MM.1S (cell line): ENCODE measurements at regions not wholly inside any gene's neighbourhood (a gene's known extent, or its start where the extent isn't known, plus 50 kb on each side); places are given as distances from the start of the nearest gene placed in this dataset.

ENCODE experiments used
- DNase-seq: peaks from one replicate; pipeline ENCODE4 v3.0.0-alpha.2; 2015
- H2AFZ ChIP-seq: fragments of 300-600 bp; sonication (generic); 2 replicates; pipeline ENCODE4 v1.6.0; 2016; ENCODE audit warnings: antibody characterized with exemption, low read length
- H3F3A ChIP-seq: fragments of 300-600 bp; sonication (generic); 2 replicates; pipeline ENCODE4 v1.6.1; 2016; ENCODE audit warnings: mild to moderate bottlenecking, antibody characterized with exemption, low read length, moderate library complexity, mixed read lengths; ENCODE audit not compliant: insufficient read depth
- H3K27ac ChIP-seq: fragments of 300-600 bp; sonication (generic); 2 replicates; pipeline ENCODE4 v1.5.1; 2016; ENCODE audit warnings: mild to moderate bottlenecking, low read length
- H3K27me3 ChIP-seq: fragments of 300-600 bp; sonication (generic); replicated peaks from 2 replicates; pipeline ENCODE4 v1.6.0; 2016; ENCODE audit warnings: low read length; ENCODE audit not compliant: insufficient read depth
- H3K36me3 ChIP-seq: fragments of 300-600 bp; sonication (generic); replicated peaks from 2 replicates; pipeline ENCODE4 v1.6.1; 2016; ENCODE audit warnings: mild to moderate bottlenecking, low read length, mixed read lengths; ENCODE audit not compliant: insufficient read depth
- H3K4me1 ChIP-seq: fragments of 300-600 bp; sonication (generic); 2 replicates; pipeline ENCODE4 v1.6.1; 2016; ENCODE audit warnings: low read length, mixed read lengths
- H3K4me2 ChIP-seq: fragments of 300-600 bp; sonication (generic); 2 replicates; pipeline ENCODE4 v1.6.0; 2016; ENCODE audit warnings: low read depth, low read length
- H3K4me3 ChIP-seq: fragments of 300-600 bp; sonication (generic); 2 replicates; pipeline ENCODE4 v1.5.1; 2016; ENCODE audit warnings: low read length, mixed read lengths
- H3K79me2 ChIP-seq: fragments of 300-600 bp; sonication (generic); 2 replicates; pipeline ENCODE4 v1.6.1; 2016; ENCODE audit warnings: mixed run types, low read length, mixed read lengths
- H3K9ac ChIP-seq: fragments of 300-600 bp; sonication (generic); 2 replicates; pipeline ENCODE4 v1.6.1; 2016; ENCODE audit warnings: low read length, mixed read lengths
- H3K9me2 ChIP-seq: fragments of 300-600 bp; sonication (generic); replicated peaks from 2 replicates; pipeline ENCODE4 v1.6.1; 2016; ENCODE audit warnings: mild to moderate bottlenecking, low read length, mixed read lengths; ENCODE audit not compliant: insufficient read depth
- H3K9me3 ChIP-seq: fragments of 300-600 bp; sonication (generic); replicated peaks from 2 replicates; pipeline ENCODE4 v1.6.1; 2016; ENCODE audit warnings: mild to moderate bottlenecking, low read length, mixed read lengths; ENCODE audit not compliant: insufficient read depth
- H4K20me1 ChIP-seq: fragments of 300-600 bp; sonication (generic); 2 replicates; pipeline ENCODE4 v1.6.1; 2016; ENCODE audit warnings: mild to moderate bottlenecking, low read length, moderate library complexity, mixed read lengths; ENCODE audit not compliant: insufficient read depth
- EZH2 ChIP-seq: fragments of 300-600 bp; sonication (generic); optimal IDR thresholded peaks from 2 replicates; pipeline ENCODE3; 2017; ENCODE audit warnings: low read depth, mild to moderate bottlenecking, antibody characterized with exemption, low read length, mixed read lengths
- EZH2phosphoT487 ChIP-seq: fragments of 300-600 bp; sonication (generic); IDR thresholded peaks from 2 replicates; pipeline ENCODE4 v1.6.1; 2018; ENCODE audit warnings: antibody characterized with exemption, low read length
- TF ChIP-seq, protein P1 (sequence below): fragments of 300-600 bp; sonication (generic); IDR thresholded peaks from 2 replicates; pipeline ENCODE4 v1.5.1; 2016; ENCODE audit warnings: antibody characterized with exemption, low read length, mixed read lengths

- Histone ChIP-seq H3K4me1 (no peaks in the 10 kb centered on the region), H3K9me2 (no peaks in the 10 kb centered on the region), H3K27ac (no peak overlapping the region), H3K4me3 (no peak overlapping the region), H3F3A (no peaks in the 10 kb centered on the region), H3K79me2 (no peaks in the 10 kb centered on the region), H2AFZ (no peak overlapping the region), H3K9me3 (no peaks in the 10 kb centered on the region), H4K20me1 (no peaks in the 10 kb centered on the region), H3K27me3 (no peaks in the 10 kb centered on the region), H3K9ac (no peak overlapping the region), H3K4me2 (no peak overlapping the region), H3K36me3 (no peaks in the 10 kb centered on the region)
- TF ChIP-seq, protein P1, sequence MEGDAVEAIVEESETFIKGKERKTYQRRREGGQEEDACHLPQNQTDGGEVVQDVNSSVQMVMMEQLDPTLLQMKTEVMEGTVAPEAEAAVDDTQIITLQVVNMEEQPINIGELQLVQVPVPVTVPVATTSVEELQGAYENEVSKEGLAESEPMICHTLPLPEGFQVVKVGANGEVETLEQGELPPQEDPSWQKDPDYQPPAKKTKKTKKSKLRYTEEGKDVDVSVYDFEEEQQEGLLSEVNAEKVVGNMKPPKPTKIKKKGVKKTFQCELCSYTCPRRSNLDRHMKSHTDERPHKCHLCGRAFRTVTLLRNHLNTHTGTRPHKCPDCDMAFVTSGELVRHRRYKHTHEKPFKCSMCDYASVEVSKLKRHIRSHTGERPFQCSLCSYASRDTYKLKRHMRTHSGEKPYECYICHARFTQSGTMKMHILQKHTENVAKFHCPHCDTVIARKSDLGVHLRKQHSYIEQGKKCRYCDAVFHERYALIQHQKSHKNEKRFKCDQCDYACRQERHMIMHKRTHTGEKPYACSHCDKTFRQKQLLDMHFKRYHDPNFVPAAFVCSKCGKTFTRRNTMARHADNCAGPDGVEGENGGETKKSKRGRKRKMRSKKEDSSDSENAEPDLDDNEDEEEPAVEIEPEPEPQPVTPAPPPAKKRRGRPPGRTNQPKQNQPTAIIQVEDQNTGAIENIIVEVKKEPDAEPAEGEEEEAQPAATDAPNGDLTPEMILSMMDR = no peak
- TF ChIP-seq EZH2phosphoT487 = no peak
- TF ChIP-seq EZH2 = no peak
- no peak for DNase-seq
These were observed 273.7 kb downstream of the KLF12 start for GRCh38 chr13:73860501-73860900.

DNA sequence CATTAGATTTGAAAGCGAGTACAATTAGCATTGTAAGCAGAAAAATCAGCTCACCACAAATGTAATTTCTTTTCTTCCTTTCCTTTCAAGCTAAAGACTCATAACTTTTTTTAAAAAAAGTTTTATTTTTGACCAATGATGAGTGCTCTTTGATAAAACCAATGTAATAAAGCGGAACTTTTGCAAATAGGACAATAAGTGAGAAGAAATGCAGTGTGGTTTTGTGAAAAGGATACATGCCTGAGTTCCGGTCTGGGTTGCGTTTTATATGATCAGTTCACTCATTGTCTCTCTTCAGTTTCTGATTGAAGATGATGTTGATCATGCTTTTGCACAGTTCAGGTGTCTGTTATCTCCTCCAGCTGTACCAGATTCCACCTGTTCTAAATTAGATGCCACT lies 274.4 kb downstream of the KLF12 start:
- Histone ChIP-seq H3K4me2 (no peak overlapping the region), H3K27ac (no peak overlapping the region), H4K20me1 (no peaks in the 10 kb centered on the region), H3K9me2 (no peaks in the 10 kb centered on the region), H3K4me1 (no peaks in the 10 kb centered on the region), H3K9me3 (no peaks in the 10 kb centered on the region), H3K9ac (no peak overlapping the region), H2AFZ (no peak overlapping the region), H3K27me3 (no peaks in the 10 kb centered on the region), H3K79me2 (no peaks in the 10 kb centered on the region), H3K4me3 (no peak overlapping the region), H3F3A (no peaks in the 10 kb centered on the region), H3K36me3 (no peaks in the 10 kb centered on the region)
- TF ChIP-seq EZH2 (no peak), EZH2phosphoT487 (no peak)
- TF ChIP-seq, protein P1 = no peak
- DNase-seq = no peak

DNA sequence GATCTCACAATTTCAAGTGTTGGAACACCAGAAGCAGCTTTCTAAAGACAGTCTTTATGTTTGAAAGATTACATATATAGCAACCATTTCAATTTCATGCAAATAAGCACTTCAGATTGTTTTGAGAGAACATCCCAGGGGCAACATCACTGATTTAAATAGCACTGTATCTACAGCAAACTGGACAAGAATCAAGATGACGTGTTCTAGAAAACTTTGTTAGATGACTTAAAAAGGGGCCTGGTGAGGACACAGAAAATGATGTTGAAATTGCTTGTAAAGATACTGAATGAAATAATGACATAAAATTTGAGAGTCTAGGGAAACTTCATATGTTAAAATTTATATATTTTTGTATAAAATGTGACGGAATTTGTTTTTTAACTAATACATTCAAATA lies 277.1 kb downstream of the KLF12 start:
- TF ChIP-seq EZH2phosphoT487 = no peak
- TF ChIP-seq, protein P1 = no peak
- TF ChIP-seq EZH2 = no peak
- H3K4me1 ChIP-seq = no peaks in the 10 kb centered on the region

More for the DNA sequence above, 277.1 kb downstream of the KLF12 start:
- H3F3A ChIP-seq = no peaks in the 10 kb centered on the region
- no peak overlapping the region for H3K9ac ChIP-seq
- no peaks in the 10 kb centered on the region for H3K27me3 ChIP-seq
- no peaks in the 10 kb centered on the region for H3K36me3 ChIP-seq
- DNase-seq = no peak
- no peaks in the 10 kb centered on the region for H3K9me3 ChIP-seq
- no peaks in the 10 kb centered on the region for H3K79me2 ChIP-seq
- H2AFZ ChIP-seq = no peak overlapping the region
- no peak overlapping the region for H3K27ac ChIP-seq
- no peak overlapping the region for H3K4me3 ChIP-seq
- H3K9me2 ChIP-seq = no peaks in the 10 kb centered on the region
- no peak overlapping the region for H3K4me2 ChIP-seq
- H4K20me1 ChIP-seq = no peaks in the 10 kb centered on the region
